GM23248 (cell line): ENCODE measurements at regions not wholly inside any gene's neighbourhood (a gene's known extent, or its start where the extent isn't known, plus 50 kb on each side); places are given as distances from the start of the nearest gene placed in this dataset.
"Not testable (repeated sequence)": the region's sequence is repeated elsewhere in the genome, so short reads cannot be mapped to it uniquely, and the experiment has no call there.

Experiments used
- DNase-seq: peaks from one replicate; pipeline ENCODE4 v3.0.0-alpha.2; 2015
- H2AFZ ChIP-seq: fragments of 200-600 bp; sonication (generic); 2 replicates; pipeline ENCODE4 v1.6.1; 2016; ENCODE audit warnings: antibody characterized with exemption
- H3F3A ChIP-seq: fragments of 200-600 bp; sonication (generic); 2 replicates; pipeline ENCODE4 v1.6.1; 2016; ENCODE audit warnings: mild to moderate bottlenecking, antibody characterized with exemption, mixed run types; ENCODE audit not compliant: insufficient read depth
- H3K27ac ChIP-seq: fragments of 200-600 bp; sonication (generic); 2 replicates; pipeline ENCODE4 v1.5.1; 2016; ENCODE audit warnings: mild to moderate bottlenecking
- H3K27me3 ChIP-seq: fragments of 200-600 bp; sonication (generic); replicated peaks from 2 replicates; pipeline ENCODE4 v1.6.1; 2016; ENCODE audit warnings: mild to moderate bottlenecking; ENCODE audit not compliant: insufficient read depth
- H3K36me3 ChIP-seq: fragments of 200-600 bp; sonication (generic); 2 replicates; pipeline ENCODE4 v1.6.1; 2016; ENCODE audit warnings: low read depth, mild to moderate bottlenecking
- H3K4me1 ChIP-seq: fragments of 200-600 bp; sonication (generic); 2 replicates; pipeline ENCODE4 v1.6.1; 2016; ENCODE audit warnings: mild to moderate bottlenecking; ENCODE audit not compliant: insufficient read depth
- H3K4me2 ChIP-seq: fragments of 200-600 bp; sonication (generic); one replicate; pipeline ENCODE4 v1.6.1; 2016; ENCODE audit warnings: mild to moderate bottlenecking; ENCODE audit not compliant: unreplicated experiment
- H3K4me3 ChIP-seq: fragments of 200-600 bp; sonication (generic); 2 replicates; pipeline ENCODE4 v1.5.1; 2016; ENCODE audit warnings: mild to moderate bottlenecking
- H3K79me2 ChIP-seq: fragments of 200-600 bp; sonication (generic); 2 replicates; pipeline ENCODE4 v1.6.1; 2016; ENCODE audit warnings: mild to moderate bottlenecking; ENCODE audit not compliant: insufficient read depth
- H3K9ac ChIP-seq: fragments of 200-600 bp; sonication (generic); 2 replicates; pipeline ENCODE4 v1.6.1; 2016; ENCODE audit warnings: mild to moderate bottlenecking
- H3K9me2 ChIP-seq: fragments of 200-600 bp; sonication (generic); 2 replicates; pipeline ENCODE4 v1.6.1; 2016; ENCODE audit warnings: mixed run types, mild to moderate bottlenecking, moderate library complexity; ENCODE audit not compliant: insufficient read depth
- H3K9me3 ChIP-seq: fragments of 200-600 bp; sonication (generic); one replicate; pipeline ENCODE4 v1.6.1; 2017; ENCODE audit warnings: low read depth
- H4K20me1 ChIP-seq: fragments of 200-600 bp; sonication (generic); 2 replicates; pipeline ENCODE4 v1.6.0; 2016; ENCODE audit not compliant: insufficient read depth
- EZH2 ChIP-seq: fragments of 200-600 bp; sonication (generic); IDR thresholded peaks from 2 replicates; pipeline ENCODE4 v1.6.1; 2018; ENCODE audit warnings: antibody characterized with exemption, mild to moderate bottlenecking; ENCODE audit not compliant: insufficient read depth, poor library complexity, severe bottlenecking
- EZH2phosphoT487 ChIP-seq: fragments of 200-600 bp; sonication (generic); IDR thresholded peaks from 2 replicates; pipeline ENCODE4 v1.6.1; 2018; ENCODE audit warnings: antibody characterized with exemption, moderate library complexity, mild to moderate bottlenecking, low read depth; ENCODE audit not compliant: insufficient read depth
- WGBS, 2 experiments: methylation state at CpG; one replicate each; pipeline ENCODE4 v1.1.6; 2015 to 2017; ENCODE audit warnings: low lambda C conversion rate in 2 of 2, low coverage in 1 of 2; ENCODE audit errors: missing lambda C conversion rate in 2 of 2; 5-methylcytosine and 5-hydroxymethylcytosine counted together
- in situ Hi-C: fragments of 300-500 bp; cut with MboI; formaldehyde crosslinking; loops from 2 replicates; pipeline ENCODE4 v1.15.0; 2020

DNA sequence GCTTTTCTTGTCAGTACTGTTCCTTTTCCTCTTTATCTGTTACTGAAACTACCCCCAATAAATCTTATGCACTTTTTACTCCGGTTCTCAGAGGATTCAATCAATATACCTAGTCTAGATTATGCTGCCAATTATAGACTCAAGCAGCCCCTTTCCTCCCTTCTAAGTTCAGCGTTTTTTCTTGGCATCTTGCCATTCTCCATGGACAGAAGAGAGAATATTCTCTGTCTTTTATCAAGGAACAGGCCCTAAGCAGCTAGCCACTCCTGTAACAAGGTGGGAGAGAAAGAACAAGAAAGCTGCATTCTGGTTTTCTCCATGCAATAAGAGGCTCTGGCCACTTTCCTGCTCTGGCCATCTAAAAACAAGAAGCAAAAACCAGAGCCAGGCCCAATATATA, 263.0 kb upstream of the ALG10 start:
- no peak for TF ChIP-seq EZH2
- TF ChIP-seq EZH2phosphoT487 = no peak
- no peaks in the 10 kb centered on the region for H3K4me1 ChIP-seq
- H3K4me3 ChIP-seq = no peak overlapping the region
- H3K9me2 ChIP-seq = no peaks in the 10 kb centered on the region
- H3K27me3 ChIP-seq = no peaks in the 10 kb centered on the region
- no peaks in the 10 kb centered on the region for H3K9me3 ChIP-seq
- H2AFZ ChIP-seq = no peak overlapping the region
- H3K4me2 ChIP-seq = no peak overlapping the region
- H3K36me3 ChIP-seq = no peaks in the 10 kb centered on the region
- H3K9ac ChIP-seq = no peak overlapping the region
- DNase-seq = no peak
- no peak overlapping the region for H3K27ac ChIP-seq
- in situ Hi-C loops = no loop called here
- 0 to 7% methylated on average over 2 of the region's 2 CpGs for WGBS, 2 experiments
- H3K79me2 ChIP-seq = no peaks in the 10 kb centered on the region
- H3F3A ChIP-seq = no peaks in the 10 kb centered on the region
- no peaks in the 10 kb centered on the region for H4K20me1 ChIP-seq

DNA sequence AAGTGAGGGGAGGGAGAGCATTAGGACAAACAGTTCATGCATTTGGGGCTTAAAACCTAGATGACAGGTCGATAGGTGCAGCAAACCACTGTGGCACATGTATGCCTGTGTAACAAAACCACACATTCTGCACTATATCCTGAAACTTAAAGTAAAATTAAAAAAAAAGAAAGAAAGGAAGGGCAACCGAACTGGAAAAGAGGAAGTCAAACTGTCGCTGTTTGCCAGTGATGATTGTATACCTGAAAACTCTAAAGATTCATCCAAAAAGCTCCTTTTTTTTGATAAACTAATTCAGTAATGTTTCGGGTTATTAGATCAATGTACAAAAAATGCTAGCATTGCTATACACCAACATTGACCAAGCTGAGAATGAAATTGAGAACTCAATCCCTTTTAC, 259.0 kb upstream of the ALG10 start:
- Histone ChIP-seq H4K20me1 (no peaks in the 10 kb centered on the region), H3K27ac (no peak overlapping the region), H2AFZ (no peak overlapping the region), H3K4me3 (no peak overlapping the region), H3K9ac (no peak overlapping the region), H3K27me3 (no peaks in the 10 kb centered on the region), H3K4me2 (no peak overlapping the region), H3K4me1 (no peaks in the 10 kb centered on the region), H3K36me3 (no peaks in the 10 kb centered on the region), H3K9me3 (no peaks in the 10 kb centered on the region), H3K79me2 (no peaks in the 10 kb centered on the region), H3K9me2 (no peaks in the 10 kb centered on the region), H3F3A (no peaks in the 10 kb centered on the region)
- in situ Hi-C loops = no loop called here
- TF ChIP-seq EZH2phosphoT487 (no peak), EZH2 (no peak)
- no peak for DNase-seq
- WGBS, 2 experiments = 13 to 20% methylated on average over 4 of the region's 4 CpGs

DNA sequence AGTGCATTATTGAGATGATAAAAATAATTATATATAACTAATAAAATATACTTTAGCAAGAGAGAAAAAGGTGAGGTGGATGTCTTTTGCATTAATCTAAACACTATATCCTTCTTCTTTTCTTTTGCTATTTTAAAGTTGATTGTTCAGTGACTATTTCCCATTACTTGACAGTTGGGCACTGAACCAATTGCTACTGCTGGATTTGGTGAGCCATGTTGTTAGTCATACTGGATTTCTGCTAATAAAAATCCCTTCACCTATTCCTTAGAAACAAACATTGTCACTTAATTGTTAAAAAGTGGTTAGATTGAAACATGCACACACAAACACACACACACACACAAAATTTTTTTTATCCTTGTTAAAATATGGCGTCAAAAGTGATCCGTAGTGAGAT, 251.6 kb upstream of the ALG10 start:
- no peaks in the 10 kb centered on the region for H3K9me3 ChIP-seq
- no peaks in the 10 kb centered on the region for H3K79me2 ChIP-seq
- H3K4me2 ChIP-seq = no peak overlapping the region
- H3K4me1 ChIP-seq = no peaks in the 10 kb centered on the region
- TF ChIP-seq EZH2 (no peak), EZH2phosphoT487 (no peak)
- H4K20me1 ChIP-seq = no peaks in the 10 kb centered on the region
- WGBS, 2 experiments = 19 to 24% methylated on average over 2 of the region's 2 CpGs
- in situ Hi-C loops = no loop called here
- no peaks in the 10 kb centered on the region for H3K27me3 ChIP-seq
- H3K36me3 ChIP-seq = no peaks in the 10 kb centered on the region
- no peaks in the 10 kb centered on the region for H3F3A ChIP-seq
- no peak overlapping the region for H2AFZ ChIP-seq
- no peak overlapping the region for H3K9ac ChIP-seq
- H3K27ac ChIP-seq = no peak overlapping the region
- no peaks in the 10 kb centered on the region for H3K9me2 ChIP-seq
- DNase-seq = no peak
- H3K4me3 ChIP-seq = no peak overlapping the region

DNA sequence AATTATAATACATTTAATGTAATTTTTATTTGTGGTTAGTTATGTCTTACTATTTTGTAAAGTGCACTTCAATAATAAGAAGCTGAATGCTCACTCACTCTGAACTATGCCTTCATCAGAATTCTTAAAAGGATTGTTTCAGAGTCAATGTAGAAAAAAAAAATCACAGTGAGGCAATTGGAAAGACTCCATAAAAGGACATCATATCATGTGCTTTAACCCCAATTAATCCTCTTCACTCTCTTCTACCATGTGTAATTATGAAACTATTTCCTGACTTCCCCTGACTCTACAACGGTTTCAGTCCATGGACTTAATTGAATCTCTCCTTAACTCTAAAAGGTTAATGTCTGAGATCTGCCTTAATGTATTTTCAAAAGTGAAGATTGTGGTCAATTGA, 250.4 kb upstream of the ALG10 start:
- no peaks in the 10 kb centered on the region for H3K27me3 ChIP-seq
- no peak for DNase-seq
- no peak for TF ChIP-seq EZH2
- no peak for TF ChIP-seq EZH2phosphoT487

DNA sequence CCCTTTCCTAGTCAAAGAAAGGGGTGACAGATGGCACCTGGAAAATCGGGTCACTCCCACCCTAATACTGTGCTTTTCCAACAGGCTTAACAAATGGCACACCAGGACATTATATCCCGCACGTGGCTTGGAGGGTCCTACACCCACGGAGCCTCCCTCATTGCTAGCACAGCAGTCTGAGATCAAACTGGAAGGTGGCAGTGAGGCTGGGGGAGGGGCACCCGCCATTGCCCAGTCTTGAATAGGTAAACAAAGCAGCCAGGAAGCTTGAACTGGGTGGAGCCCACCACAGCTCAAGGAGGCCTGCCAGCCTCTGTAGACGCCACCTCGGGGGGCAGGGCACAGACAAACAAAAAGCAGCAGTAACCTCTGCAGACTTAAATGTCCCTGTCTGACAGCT, 249.2 kb upstream of the ALG10 start:
- in situ Hi-C loops, H3K4me3 ChIP-seq: not testable (repeated sequence)

More for the DNA sequence above, 250.4 kb upstream of the ALG10 start:
- Histone ChIP-seq H3K9me3 (no peaks in the 10 kb centered on the region), H3K79me2 (no peaks in the 10 kb centered on the region), H3F3A (no peaks in the 10 kb centered on the region), H3K9ac (no peak overlapping the region), H3K9me2 (no peaks in the 10 kb centered on the region), H3K4me2 (no peak overlapping the region), H4K20me1 (no peaks in the 10 kb centered on the region), H3K4me1 (no peaks in the 10 kb centered on the region), H3K36me3 (no peaks in the 10 kb centered on the region), H3K27ac (no peak overlapping the region), H3K4me3 (no peak overlapping the region), H2AFZ (no peak overlapping the region)
- WGBS, 2 experiments = 3 to 6% methylated on average over 1 of the region's 1 CpG
- in situ Hi-C loops = no loop called here

More for the DNA sequence above, 249.2 kb upstream of the ALG10 start:
- not testable (repeated sequence) for H3K4me1 ChIP-seq, DNase-seq, H3K79me2 ChIP-seq, H3F3A ChIP-seq, H3K4me2 ChIP-seq, H3K9ac ChIP-seq, H3K27me3 ChIP-seq, H3K9me2 ChIP-seq, H3K36me3 ChIP-seq, H3K27ac ChIP-seq, H2AFZ ChIP-seq, H4K20me1 ChIP-seq, H3K9me3 ChIP-seq
- WGBS, 2 experiments = 18 to 19% methylated on average over 6 to 7 of the region's 7 CpGs
